Midbrain (tissue), 1 donor: ENCODE measurements at regions not wholly inside any gene's neighbourhood (a gene's known extent, or its start where the extent isn't known, plus 50 kb on each side); places are given as distances from the start of the nearest gene placed in this dataset.

Experiments
- DNase-seq: peaks from one replicate; lab custom pipeline; 2025; lab: John Stamatoyannopoulos, UW

DNA sequence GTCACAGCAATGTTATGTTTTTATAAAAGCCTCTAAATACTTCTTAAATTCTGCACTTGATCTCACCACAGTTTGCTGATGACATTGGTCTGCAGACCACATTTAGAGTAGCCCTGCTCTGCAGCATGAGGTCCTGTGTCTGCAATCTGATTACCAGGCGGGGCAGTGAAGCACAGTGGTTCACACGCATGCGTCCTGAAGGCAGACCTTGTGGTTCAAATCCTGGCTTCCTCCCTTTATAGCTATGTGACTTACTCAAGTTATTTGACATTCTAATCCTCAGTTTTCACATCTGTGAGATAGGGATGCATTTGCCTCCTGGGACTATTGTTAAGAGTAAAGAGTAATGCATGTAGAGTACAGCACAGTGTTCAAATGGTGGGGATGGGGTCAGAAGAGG lies 50.3 kb downstream of the BMAL2 start:
- DNase-seq = no peak

DNA sequence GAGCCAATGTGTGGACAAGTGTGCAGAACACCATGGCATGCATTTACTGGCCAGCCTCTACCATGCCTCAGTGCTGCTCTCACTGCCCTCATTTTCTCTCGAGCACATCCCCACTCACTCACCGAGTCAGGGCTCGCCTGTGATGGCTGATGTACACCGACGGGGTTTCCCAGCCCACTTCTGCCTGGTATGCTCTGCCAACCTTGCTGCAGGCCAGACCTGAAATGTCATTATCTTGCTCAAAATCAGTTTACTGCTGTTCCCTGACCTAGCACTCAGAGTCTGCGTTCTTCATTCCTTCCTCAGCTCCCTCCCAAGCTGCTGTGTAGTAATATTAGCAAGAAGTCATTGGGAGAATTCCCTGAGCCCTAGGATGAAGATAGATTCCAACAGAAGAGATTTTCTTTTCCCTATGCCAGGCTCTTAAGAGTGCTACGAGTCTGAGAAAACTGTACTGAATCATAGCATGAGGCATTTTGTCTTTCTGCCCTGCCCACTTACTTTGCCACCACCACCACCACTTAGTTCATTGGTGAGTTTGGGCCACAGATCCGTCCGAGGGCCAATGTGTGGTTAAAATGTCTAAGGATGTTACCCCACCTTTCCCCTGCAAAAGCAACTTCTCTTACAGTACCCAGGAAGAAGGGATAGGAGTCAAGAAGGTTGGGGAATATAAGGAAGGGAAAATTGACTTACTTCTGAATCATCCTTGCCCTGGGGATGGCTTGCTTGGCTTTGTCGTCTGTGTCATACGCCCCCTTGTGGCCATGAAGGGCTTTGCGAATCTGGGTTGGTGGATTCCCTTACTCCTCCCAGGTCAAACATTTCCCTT lies 51.0 kb downstream of the BMAL2 start:
- peak; percentile 34 for DNase-seq

DNA sequence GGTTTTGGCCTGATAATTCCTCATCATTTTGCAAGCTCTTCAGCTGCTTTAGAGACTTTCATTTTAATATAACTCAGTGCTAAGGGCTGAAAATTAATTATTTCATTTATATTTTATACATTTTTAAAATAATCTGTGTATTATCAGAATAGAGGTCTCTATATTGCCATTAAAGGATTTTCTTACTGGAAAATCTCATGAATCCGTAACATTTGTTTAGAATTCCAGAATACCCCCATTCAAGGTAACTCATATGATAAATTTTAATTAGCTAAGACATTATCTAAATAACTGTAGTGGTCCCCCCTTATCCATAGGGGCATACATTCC lies 51.6 kb downstream of the BMAL2 start:
- DNase-seq = no peak

DNA sequence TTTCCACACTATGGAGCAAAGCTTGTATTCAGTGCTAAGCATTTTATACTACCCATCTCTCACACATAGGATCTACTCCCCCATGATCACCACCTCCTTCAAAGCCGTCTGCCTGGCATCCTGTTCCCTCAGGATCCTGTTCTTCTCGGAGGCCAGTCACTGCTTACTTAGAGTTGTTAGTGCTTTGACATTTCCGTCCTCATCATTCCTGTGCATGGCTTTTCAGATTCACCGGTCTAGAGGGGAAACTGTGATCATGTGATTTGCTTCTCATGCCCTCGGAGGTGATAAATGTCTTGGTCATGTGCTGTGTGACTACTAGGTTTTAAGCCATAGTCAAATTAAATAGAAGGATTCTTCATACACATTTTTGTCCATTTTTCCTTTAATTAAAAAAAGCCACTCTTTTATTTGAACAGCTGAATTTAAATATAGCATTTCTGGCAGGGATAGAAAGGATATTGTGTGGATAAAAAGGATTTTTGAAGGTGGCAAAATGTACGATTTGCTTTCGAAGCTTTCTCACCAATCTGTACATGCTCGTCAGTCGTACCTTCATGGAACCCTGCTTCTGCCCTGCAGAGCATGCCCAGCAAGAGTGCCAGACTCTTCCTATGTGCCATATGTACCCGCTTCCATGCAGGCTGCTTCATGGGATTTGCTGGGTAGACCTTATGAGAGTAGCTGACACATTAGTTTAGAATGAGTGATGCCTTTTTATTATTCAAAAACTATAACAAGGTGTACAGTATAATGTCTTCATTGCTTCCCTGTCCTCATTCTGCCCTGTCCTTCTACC lies 53.3 kb downstream of the BMAL2 start:
- no peak for DNase-seq

DNA sequence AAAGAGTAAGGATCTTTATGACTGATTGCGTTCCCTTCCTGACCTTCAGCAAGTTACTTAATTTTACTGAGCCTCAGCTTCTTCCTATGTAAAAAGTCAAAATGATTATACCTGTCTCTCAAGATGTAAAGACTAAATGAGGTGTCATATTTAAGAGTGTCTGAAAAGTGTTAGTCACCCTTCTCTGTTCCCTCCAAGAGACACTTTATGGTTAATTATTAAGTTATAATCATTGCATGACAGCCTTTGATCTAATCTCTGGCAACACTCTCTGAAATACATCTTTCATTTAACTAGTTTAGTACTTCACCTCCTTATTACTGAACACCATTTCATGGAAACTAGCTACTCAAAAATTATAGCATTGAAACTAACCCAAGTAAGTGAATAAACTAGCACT lies 54.8 kb downstream of the BMAL2 start:
- no peak for DNase-seq

DNA sequence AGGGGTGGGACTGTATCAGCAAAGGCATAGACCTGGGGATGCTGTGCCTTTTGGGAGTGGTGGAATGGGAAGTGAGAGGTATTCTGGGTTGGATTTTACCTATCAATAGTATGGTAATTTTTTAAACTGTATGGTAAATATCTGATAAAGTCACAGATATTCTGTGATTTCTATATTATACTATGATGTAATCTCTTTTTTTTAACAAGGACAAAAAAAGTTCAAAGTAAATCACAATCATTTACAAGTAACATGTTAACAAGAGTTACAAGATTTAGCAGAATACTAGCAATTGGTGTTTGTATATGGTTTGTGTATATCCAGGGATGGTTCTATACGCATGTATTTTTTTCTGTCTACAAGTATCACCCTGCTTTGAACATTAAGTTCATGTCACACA lies 56.0 kb downstream of the BMAL2 start:
- DNase-seq = no peak

DNA sequence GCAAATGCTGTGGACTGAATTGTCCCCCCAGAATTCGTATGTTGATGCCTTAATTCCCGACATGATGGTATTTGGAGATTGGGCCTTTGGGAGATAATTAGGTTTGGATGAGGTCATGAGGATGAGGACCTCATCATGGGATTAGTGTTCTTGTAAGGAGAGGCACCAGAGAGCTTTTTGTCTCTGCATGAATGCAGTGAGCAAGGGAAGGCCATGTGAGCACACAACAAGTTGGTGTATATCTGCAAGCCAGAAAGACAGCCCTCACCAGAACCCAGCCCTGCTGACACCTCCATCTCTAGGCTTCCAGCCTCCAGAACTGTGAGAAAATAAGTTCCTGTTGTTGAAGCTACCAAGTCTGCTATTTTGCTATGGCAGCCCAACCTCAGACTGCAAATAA lies 51.9 kb upstream of the SMCO2 start:
- DNase-seq = no peak

DNA sequence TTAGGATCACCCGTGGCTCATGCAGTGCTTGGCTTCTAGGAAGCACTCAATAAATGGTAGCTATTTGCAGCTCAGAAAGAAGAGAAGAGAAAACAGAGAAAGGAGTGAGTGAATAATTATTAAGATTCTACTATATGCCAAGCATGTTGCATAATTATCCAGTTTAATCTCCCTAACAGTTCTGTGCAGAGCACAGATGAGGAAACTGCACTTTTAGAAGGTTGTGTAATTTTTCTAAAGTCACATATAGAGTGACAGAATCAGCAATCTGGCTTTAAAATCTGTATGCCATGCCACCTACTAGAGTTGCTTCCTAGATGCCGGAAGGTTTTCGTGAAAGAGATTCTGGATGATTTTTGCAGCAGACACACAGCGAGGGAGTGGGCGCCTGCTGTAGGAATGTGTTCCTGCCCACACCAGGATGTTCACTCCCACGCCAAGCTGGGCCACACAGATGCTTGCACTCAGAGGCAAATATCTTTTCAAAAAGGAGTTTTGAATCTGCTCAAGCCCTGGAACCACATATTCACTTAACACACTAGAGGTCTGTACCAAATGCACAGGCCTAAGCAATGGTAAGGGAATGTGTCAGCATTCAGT lies 50.2 kb upstream of the SMCO2 start:
- DNase-seq = no peak
